PC-3 (cell line): ENCODE measurements at regions not wholly inside any gene's neighbourhood (a gene's known extent, or its start where the extent isn't known, plus 50 kb on each side); places are given as distances from the start of the nearest gene placed in this dataset.

Source experiments
- CTCF ChIP-seq: fragments of 300-600 bp; sonication (generic); conservative IDR thresholded peaks from 2 replicates; pipeline ENCODE4 v1.5.1; 2017; ENCODE audit warnings: antibody characterized with exemption, low read depth, mild to moderate bottlenecking, low read length
- EZH2 ChIP-seq: fragments of 300-600 bp; sonication (generic); IDR thresholded peaks from one replicate; pipeline ENCODE4 v1.6.1; 2017; ENCODE audit warnings: antibody characterized with exemption, mild to moderate bottlenecking, low read length; ENCODE audit not compliant: unreplicated experiment
- EZH2phosphoT487 ChIP-seq: fragments of 300-600 bp; sonication (generic); IDR thresholded peaks from 2 replicates; pipeline ENCODE4 v1.6.1; 2018; ENCODE audit warnings: mild to moderate bottlenecking, antibody characterized with exemption, low read length, borderline replicate concordance

DNA sequence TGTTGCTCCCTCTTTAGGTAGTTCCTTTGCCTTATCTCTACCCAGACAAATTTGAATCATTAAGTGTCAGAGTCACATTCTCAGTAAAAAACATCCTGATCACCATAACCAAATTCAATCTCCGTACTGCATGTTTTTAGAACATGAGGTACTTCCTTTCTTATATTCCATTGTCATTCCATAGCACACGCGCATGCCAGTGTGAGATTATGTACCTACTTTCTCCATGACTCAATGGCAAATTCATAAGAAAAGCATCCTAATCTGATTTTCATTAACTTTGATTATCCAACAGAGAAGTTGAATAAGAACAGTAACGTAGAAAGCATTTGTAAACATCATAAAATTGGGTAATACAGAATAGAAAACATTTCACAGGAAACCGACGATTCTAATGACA lies 1118.6 kb upstream of the CDH9 start:
- TF ChIP-seq CTCF (no peak), EZH2 (no peak), EZH2phosphoT487 (no peak)
